Activated T-cell treated with anti-CD3 and anti-CD28 coated beads, Interleukin-2, amount 50 U/mL, for 24 hours (primary cell): ENCODE measurements at regions not wholly inside any gene's neighbourhood (a gene's known extent, or its start where the extent isn't known, plus 50 kb on each side); places are given as distances from the start of the nearest gene placed in this dataset.

Experiments
- DNase-seq: peaks from one replicate; pipeline ENCODE4 v3.0.0-alpha.2; 2020
- H3K27ac Mint-ChIP-seq: 2 replicates; pipeline ENCODE4 v1.8.0; 2020; ENCODE audit warnings: mild to moderate bottlenecking, mixed read lengths
- H3K27me3 Mint-ChIP-seq: 2 replicates; pipeline ENCODE4 v1.8.0; 2020; ENCODE audit warnings: mixed read lengths
- H3K36me3 Mint-ChIP-seq: 2 replicates; pipeline ENCODE4 v1.8.0; 2020; ENCODE audit warnings: low read depth, mixed read lengths
- H3K4me1 Mint-ChIP-seq: 2 replicates; pipeline ENCODE4 v1.8.0; 2020; ENCODE audit warnings: low read depth, mixed read lengths
- H3K4me3 Mint-ChIP-seq: 2 replicates; pipeline ENCODE4 v1.8.0; 2020; ENCODE audit warnings: mild to moderate bottlenecking, moderate library complexity, mixed read lengths
- H3K9me3 Mint-ChIP-seq: 2 replicates; pipeline ENCODE4 v1.8.0; 2020; ENCODE audit warnings: mixed read lengths

- H3K9me3 Mint-ChIP-seq, result no peaks in the 10 kb centered on the region
- H3K4me1 Mint-ChIP-seq, result no peaks in the 10 kb centered on the region
- DNase-seq, result no peak
- H3K27ac Mint-ChIP-seq, result no peak overlapping the region
- no peaks in the 10 kb centered on the region for H3K36me3 Mint-ChIP-seq
- H3K4me3 Mint-ChIP-seq, result no peak overlapping the region
- H3K27me3 Mint-ChIP-seq, result no peaks in the 10 kb centered on the region
Observed at GRCh38 chr7:86313842-86314241, 329.9 kb upstream of the GRM3 start.

- no peak overlapping the region for H3K4me3 Mint-ChIP-seq
- no peaks in the 10 kb centered on the region for H3K4me1 Mint-ChIP-seq
- no peak for DNase-seq
- H3K36me3 Mint-ChIP-seq, result no peaks in the 10 kb centered on the region
- H3K27me3 Mint-ChIP-seq, result no peaks in the 10 kb centered on the region
- H3K9me3 Mint-ChIP-seq, result peaks cover 4% of the 10 kb centered on the region
- H3K27ac Mint-ChIP-seq, result no peak overlapping the region
Observed at GRCh38 chr7:86301301-86301700, 342.4 kb upstream of the GRM3 start.

- Mint-ChIP-seq H3K27me3 (no peaks in the 10 kb centered on the region), H3K4me1 (no peaks in the 10 kb centered on the region), H3K9me3 (peaks cover 4% of the 10 kb centered on the region), H3K36me3 (no peaks in the 10 kb centered on the region), H3K4me3 (no peak overlapping the region), H3K27ac (no peak overlapping the region)
- no peak for DNase-seq
Observed at GRCh38 chr7:86295526-86295925, 348.2 kb upstream of the GRM3 start.

GRCh38 chr7:86282014-86282682 is 361.6 kb upstream of the GRM3 start:
- Mint-ChIP-seq H3K36me3 (no peaks in the 10 kb centered on the region), H3K4me3 (no peak overlapping the region), H3K9me3 (peaks cover 8% of the 10 kb centered on the region), H3K4me1 (no peaks in the 10 kb centered on the region), H3K27ac (no peak overlapping the region), H3K27me3 (no peaks in the 10 kb centered on the region)
- DNase-seq, result no peak

- Mint-ChIP-seq H3K4me1 (no peaks in the 10 kb centered on the region), H3K4me3 (no peak overlapping the region), H3K36me3 (no peaks in the 10 kb centered on the region), H3K27ac (no peak overlapping the region), H3K9me3 (peaks cover 9% of the 10 kb centered on the region), H3K27me3 (no peaks in the 10 kb centered on the region)
- DNase-seq, result no peak
Observed at GRCh38 chr7:86280150-86280549, 363.6 kb upstream of the GRM3 start.

- H3K4me3 Mint-ChIP-seq, result no peak overlapping the region
- no peak for DNase-seq
- H3K27me3 Mint-ChIP-seq, result no peaks in the 10 kb centered on the region
- peaks cover 4% of the 10 kb centered on the region for H3K9me3 Mint-ChIP-seq
- H3K27ac Mint-ChIP-seq, result no peak overlapping the region
- H3K36me3 Mint-ChIP-seq, result no peaks in the 10 kb centered on the region
- H3K4me1 Mint-ChIP-seq, result no peaks in the 10 kb centered on the region
Observed at GRCh38 chr7:86262781-86263180, 380.9 kb upstream of the GRM3 start.

GRCh38 chr7:86257894-86258293 is 385.8 kb upstream of the GRM3 start:
- no peaks in the 10 kb centered on the region for H3K36me3 Mint-ChIP-seq
- DNase-seq, result no peak
- no peaks in the 10 kb centered on the region for H3K4me1 Mint-ChIP-seq
- H3K27me3 Mint-ChIP-seq, result no peaks in the 10 kb centered on the region
- H3K27ac Mint-ChIP-seq, result no peak overlapping the region
- no peak overlapping the region for H3K4me3 Mint-ChIP-seq
- peaks cover 12% of the 10 kb centered on the region for H3K9me3 Mint-ChIP-seq

- H3K27me3 Mint-ChIP-seq, result no peaks in the 10 kb centered on the region
- no peaks in the 10 kb centered on the region for H3K4me1 Mint-ChIP-seq
- H3K4me3 Mint-ChIP-seq, result no peak overlapping the region
- DNase-seq, result no peak
- H3K9me3 Mint-ChIP-seq, result peaks cover 21% of the 10 kb centered on the region
- H3K27ac Mint-ChIP-seq, result no peak overlapping the region
- no peaks in the 10 kb centered on the region for H3K36me3 Mint-ChIP-seq
Observed at GRCh38 chr7:86252406-86252805, 391.3 kb upstream of the GRM3 start.

GRCh38 chr7:86248977-86249376 is 394.7 kb upstream of the GRM3 start:
- no peak overlapping the region for H3K4me3 Mint-ChIP-seq
- H3K27me3 Mint-ChIP-seq, result no peaks in the 10 kb centered on the region
- peaks cover 19% of the 10 kb centered on the region for H3K9me3 Mint-ChIP-seq
- H3K27ac Mint-ChIP-seq, result no peak overlapping the region
- no peaks in the 10 kb centered on the region for H3K4me1 Mint-ChIP-seq
- H3K36me3 Mint-ChIP-seq, result no peaks in the 10 kb centered on the region
- no peak for DNase-seq

GRCh38 chr7:86243171-86243570 is 400.5 kb upstream of the GRM3 start:
- Mint-ChIP-seq H3K27ac (no peak overlapping the region), H3K27me3 (no peaks in the 10 kb centered on the region), H3K36me3 (no peaks in the 10 kb centered on the region), H3K4me3 (no peak overlapping the region), H3K9me3 (peaks cover 8% of the 10 kb centered on the region), H3K4me1 (no peaks in the 10 kb centered on the region)
- DNase-seq, result no peak

GRCh38 chr7:86226191-86226590 is 417.5 kb upstream of the GRM3 start:
- H3K27me3 Mint-ChIP-seq, result no peaks in the 10 kb centered on the region
- peaks cover 25% of the 10 kb centered on the region for H3K9me3 Mint-ChIP-seq
- DNase-seq, result no peak
- H3K4me1 Mint-ChIP-seq, result no peaks in the 10 kb centered on the region
- H3K36me3 Mint-ChIP-seq, result no peaks in the 10 kb centered on the region
- no peak overlapping the region for H3K4me3 Mint-ChIP-seq
- H3K27ac Mint-ChIP-seq, result no peak overlapping the region

- Mint-ChIP-seq H3K4me1 (no peaks in the 10 kb centered on the region), H3K36me3 (no peaks in the 10 kb centered on the region)
Observed at GRCh38 chr7:86222806-86223205, 420.9 kb upstream of the GRM3 start.

GRCh38 chr7:86214734-86215133 is 429.0 kb upstream of the GRM3 start:
- no peaks in the 10 kb centered on the region for H3K9me3 Mint-ChIP-seq
- no peaks in the 10 kb centered on the region for H3K4me1 Mint-ChIP-seq
- H3K4me3 Mint-ChIP-seq, result no peak overlapping the region
- DNase-seq, result no peak
- H3K36me3 Mint-ChIP-seq, result no peaks in the 10 kb centered on the region
- no peak overlapping the region for H3K27ac Mint-ChIP-seq
- H3K27me3 Mint-ChIP-seq, result no peaks in the 10 kb centered on the region

More at GRCh38 chr7:86222806-86223205, 420.9 kb upstream of the GRM3 start:
- Mint-ChIP-seq H3K9me3 (peaks cover 27% of the 10 kb centered on the region), H3K27me3 (no peaks in the 10 kb centered on the region), H3K4me3 (no peak overlapping the region), H3K27ac (no peak overlapping the region)
- no peak for DNase-seq

GRCh38 chr7:86212976-86213375 is 430.7 kb upstream of the GRM3 start:
- Mint-ChIP-seq H3K4me3 (no peak overlapping the region), H3K27me3 (no peaks in the 10 kb centered on the region), H3K4me1 (no peaks in the 10 kb centered on the region), H3K9me3 (no peaks in the 10 kb centered on the region), H3K36me3 (no peaks in the 10 kb centered on the region), H3K27ac (no peak overlapping the region)
- DNase-seq, result no peak

- Mint-ChIP-seq H3K9me3 (peaks cover 3% of the 10 kb centered on the region), H3K36me3 (no peaks in the 10 kb centered on the region), H3K4me3 (no peak overlapping the region), H3K27me3 (no peaks in the 10 kb centered on the region), H3K27ac (no peak overlapping the region), H3K4me1 (no peaks in the 10 kb centered on the region)
- DNase-seq, result no peak
Observed at GRCh38 chr7:86209036-86209435, 434.7 kb upstream of the GRM3 start.

GRCh38 chr7:86207740-86208139 is 436.0 kb upstream of the GRM3 start:
- no peak overlapping the region for H3K4me3 Mint-ChIP-seq
- no peak overlapping the region for H3K27ac Mint-ChIP-seq
- no peaks in the 10 kb centered on the region for H3K4me1 Mint-ChIP-seq
- no peaks in the 10 kb centered on the region for H3K27me3 Mint-ChIP-seq
- no peaks in the 10 kb centered on the region for H3K36me3 Mint-ChIP-seq
- no peak for DNase-seq
- peaks cover 3% of the 10 kb centered on the region for H3K9me3 Mint-ChIP-seq
